ENCODE measurements at regions not wholly inside any gene's neighbourhood (a gene's known extent, or its start where the extent isn't known, plus 50 kb on each side); places are given as distances from the start of the nearest gene placed in this dataset.

- no peak for DNase-seq
These were observed 90.0 kb upstream of the CLMN start for GRCh38 chr14:95409477-95410272.

- no peak for DNase-seq
These were observed 89.2 kb upstream of the CLMN start for GRCh38 chr14:95408731-95409476.

- DNase-seq, result no peak
These were observed 87.6 kb upstream of the CLMN start for GRCh38 chr14:95407354-95407753.

- no peak for DNase-seq
These were observed 87.1 kb upstream of the CLMN start for GRCh38 chr14:95406756-95407277.

DNA sequence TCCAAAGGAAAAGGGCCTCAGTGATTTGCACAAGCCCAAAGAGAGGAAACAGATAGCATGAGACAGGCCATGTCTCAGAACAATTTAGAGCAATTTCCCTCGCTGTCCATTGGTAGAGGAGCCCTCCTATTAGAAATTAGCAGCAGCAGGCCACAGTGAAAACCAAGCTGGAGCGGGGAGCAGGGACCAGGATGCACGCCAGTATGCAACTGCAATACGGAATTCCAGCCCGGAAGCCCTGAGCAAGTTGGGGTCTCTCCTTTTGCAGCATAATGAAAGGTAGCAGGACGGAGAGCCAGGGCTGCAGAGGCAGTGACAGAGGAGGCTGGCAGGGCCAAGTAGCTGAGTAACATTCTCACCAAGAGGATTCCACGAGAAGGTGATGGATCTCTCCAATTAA, 84.9 kb upstream of the CLMN start:
- DNase-seq, result no peak

GRCh38 chr14:95402578-95402977, 82.9 kb upstream of the CLMN start:
- DNase-seq, result no peak

DNA sequence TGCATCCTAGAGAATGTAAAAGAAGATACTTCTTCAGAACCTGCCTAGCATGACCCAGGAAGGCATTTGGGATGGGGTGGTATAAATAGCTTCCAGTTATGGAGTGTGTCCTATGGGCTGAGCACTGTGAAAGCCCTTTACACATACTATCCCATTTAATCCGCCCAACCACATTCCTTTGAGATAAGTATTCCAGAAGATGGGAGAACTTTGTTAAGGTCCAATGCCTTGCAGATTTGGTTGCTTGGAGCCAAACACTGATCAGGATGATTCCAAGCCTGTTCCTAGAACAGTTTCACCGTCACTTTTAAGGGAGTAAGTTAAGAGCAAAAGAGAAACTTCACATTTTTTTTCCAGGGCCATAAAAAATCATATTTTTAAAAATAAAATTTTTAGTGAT, 82.5 kb upstream of the CLMN start:
- DNase-seq, result no peak

GRCh38 chr14:95398630-95399547, 79.2 kb upstream of the CLMN start:
- no peak for DNase-seq

- DNase-seq, result no peak
These were observed 77.6 kb upstream of the CLMN start for GRCh38 chr14:95397325-95397724.

DNA sequence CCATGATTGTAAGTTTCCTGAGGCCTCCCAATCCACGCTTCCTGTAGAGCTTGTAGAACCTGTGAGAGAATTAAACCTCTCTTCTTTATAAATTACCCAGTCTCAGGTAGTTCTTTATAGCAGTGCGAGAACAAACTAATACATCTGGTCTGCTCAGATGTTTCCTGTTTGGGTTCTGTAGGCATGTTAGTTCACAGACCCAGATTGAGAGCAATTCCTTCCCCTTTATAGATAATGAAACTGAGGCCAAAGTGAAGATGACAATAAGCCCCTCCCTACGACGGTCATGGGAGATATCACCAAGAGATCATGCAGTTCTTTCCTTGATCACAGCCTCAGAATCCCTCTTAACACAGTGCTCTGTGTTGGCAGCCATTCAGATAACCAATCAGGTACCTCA, 76.5 kb upstream of the CLMN start:
- DNase-seq, result no peak

- DNase-seq, result no peak
These were observed 75.5 kb upstream of the CLMN start for GRCh38 chr14:95395098-95395737.

GRCh38 chr14:95394297-95395097, 74.8 kb upstream of the CLMN start:
- DNase-seq, result no peak

DNA sequence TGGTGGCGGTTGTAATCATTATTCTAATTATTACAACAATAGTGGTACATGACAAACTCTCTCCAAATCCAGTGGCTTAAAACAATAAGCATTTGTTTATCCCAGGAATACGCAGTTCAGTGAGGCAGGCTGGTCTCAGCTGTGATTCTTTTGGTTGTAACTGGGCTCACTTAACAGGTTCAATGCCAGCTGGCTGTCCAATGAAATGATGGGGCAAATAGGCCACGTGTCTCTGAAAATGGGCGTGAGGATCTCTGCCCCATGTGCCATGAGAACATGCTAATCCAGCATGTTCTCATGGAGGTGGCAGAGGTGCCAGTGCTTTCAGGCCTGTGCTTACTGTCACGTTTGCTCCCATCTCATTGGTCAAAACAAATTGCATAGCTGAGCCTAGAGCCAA, 73.1 kb upstream of the CLMN start:
- DNase-seq, result no peak

DNA sequence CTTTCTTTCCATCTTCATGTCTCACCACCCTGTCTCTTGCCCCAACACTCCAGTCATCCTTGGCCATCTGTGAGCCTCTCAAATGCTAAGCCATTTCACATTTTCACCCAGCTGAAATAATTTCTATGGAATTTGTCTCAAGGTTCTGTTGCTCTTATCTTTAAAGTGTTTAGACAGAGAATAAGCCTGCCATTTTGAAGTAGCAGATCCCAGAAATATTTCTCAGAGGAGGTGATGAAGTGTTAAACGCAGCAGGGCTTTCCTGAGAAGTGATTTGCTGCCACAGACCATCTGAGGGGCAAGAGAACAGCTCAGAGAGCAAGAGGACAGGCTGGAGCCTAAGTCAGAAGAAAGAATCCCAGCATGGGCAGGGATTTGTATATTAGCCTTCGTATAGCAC, 71.6 kb upstream of the CLMN start:
- DNase-seq, result no peak

DNA sequence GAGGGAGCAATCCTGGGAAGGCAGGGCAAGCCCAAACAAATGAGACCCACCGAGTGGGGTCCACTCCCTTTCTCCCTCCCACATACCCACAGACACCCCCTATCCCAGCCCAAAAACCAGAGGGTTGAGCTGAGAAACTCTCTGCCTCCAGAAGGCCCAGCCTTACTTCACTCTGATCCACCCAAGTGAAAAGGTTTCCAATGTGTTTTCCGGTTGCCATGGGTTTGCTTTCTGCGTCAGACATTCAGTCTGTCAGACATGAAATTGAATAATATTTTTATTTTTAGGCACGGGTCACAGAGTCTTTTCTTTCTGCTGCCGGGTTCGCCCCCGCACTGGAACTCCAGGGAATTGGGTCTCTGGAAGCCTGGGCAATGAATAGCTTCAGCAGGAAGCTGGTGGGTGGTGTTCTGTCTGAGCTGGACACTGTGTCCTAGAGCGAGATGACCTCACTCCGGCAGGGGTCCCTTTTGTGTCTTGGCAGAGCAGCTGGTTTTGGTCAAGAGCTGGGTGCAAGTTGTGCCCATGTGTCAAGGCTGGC, 69.8 kb upstream of the CLMN start:
- no peak for DNase-seq

GRCh38 chr14:95388699-95389098, 69.0 kb upstream of the CLMN start:
- no peak for DNase-seq

GRCh38 chr14:95387826-95388445, 68.2 kb upstream of the CLMN start:
- DNase-seq, result no peak

DNA sequence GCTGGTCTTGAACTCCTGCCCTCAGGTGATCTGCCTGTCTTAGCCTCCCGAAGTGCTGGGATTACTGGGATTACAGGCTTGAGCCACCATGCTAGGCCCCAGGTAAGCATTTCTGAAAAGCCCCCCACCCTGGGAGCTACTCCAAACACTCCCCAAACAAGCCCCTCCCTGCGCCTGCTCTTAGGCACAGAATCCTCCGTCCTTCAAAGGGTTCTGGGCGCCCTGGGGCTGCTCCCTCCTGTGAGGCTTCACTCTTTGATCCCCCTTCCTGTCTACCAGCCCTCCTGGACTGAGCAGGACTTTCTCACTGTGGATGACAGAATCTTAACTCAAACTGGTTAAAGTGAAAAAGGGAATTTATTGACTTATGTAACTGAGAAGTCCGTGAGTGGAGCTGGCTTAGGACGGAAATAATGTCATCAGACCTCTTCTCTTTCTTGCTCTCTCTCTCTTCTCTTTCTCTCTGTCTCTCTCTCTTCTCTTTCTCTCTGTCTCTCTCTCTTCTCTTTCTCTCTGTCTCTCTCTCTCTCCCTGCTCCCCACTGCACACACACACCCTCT, 66.9 kb upstream of the CLMN start:
- no peak for DNase-seq

DNA sequence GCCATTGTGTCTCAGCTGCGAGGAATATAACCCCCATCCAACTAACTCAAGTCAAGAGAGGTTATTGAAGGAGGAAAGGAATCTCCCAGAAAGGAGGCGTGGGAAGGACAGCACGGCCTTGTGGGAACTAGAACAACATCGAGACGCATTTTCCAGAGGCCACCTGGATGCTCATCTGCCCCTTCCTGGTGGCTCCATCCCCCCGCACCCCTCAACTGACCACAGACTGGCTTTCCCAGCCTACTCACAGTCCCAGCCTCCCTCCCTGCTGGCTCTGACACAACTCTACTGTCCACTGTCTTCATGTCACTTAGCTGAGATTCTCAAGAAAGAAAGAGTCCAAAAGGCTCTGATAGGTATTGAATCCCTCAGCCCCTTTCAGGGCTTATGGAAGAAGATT, 66.0 kb upstream of the CLMN start:
- no peak for DNase-seq

- DNase-seq, result no peak
These were observed 63.0 kb upstream of the CLMN start for GRCh38 chr14:95382747-95383146.

- DNase-seq, result no peak
These were observed 62.0 kb upstream of the CLMN start for GRCh38 chr14:95381726-95382125.

Data from NCI-H1694 (cell line).